HCT116 (cell line): ENCODE measurements at regions not wholly inside any gene's neighbourhood (a gene's known extent, or its start where the extent isn't known, plus 50 kb on each side); places are given as distances from the start of the nearest gene placed in this dataset.

Experiments used
- ELF1 ChIP-seq: IDR thresholded peaks from 2 replicates; pipeline ENCODE4 v1.6.1; 2012; ENCODE audit warnings: low read depth, borderline replicate concordance
- MAX ChIP-seq: IDR thresholded peaks from 2 replicates; pipeline ENCODE4 v1.6.1; 2012
- POLR2A ChIP-seq: IDR thresholded peaks from 2 replicates; pipeline ENCODE4 v1.7.0; 2011; ENCODE audit warnings: borderline replicate concordance; ENCODE audit not compliant: insufficient read depth, insufficient read length; ENCODE audit errors: extremely low read depth
- RAD21 ChIP-seq: IDR thresholded peaks from 2 replicates; pipeline ENCODE4 v1.6.1; 2012; ENCODE audit warnings: low read depth, mild to moderate bottlenecking
- SIN3A ChIP-seq: IDR thresholded peaks from 2 replicates; pipeline ENCODE4 v1.6.1; 2012; ENCODE audit warnings: low read depth
- SP1 ChIP-seq: IDR thresholded peaks from 2 replicates; pipeline ENCODE4 v1.6.1; 2012; ENCODE audit warnings: low read depth
- SRF ChIP-seq: IDR thresholded peaks from 2 replicates; pipeline ENCODE4 v1.6.1; 2012; ENCODE audit warnings: low read depth
- ZBTB33 ChIP-seq: IDR thresholded peaks from 2 replicates; pipeline ENCODE4 v1.6.1; 2011; ENCODE audit warnings: mild to moderate bottlenecking, low read length, moderate library complexity; ENCODE audit not compliant: insufficient replicate concordance; ENCODE audit errors: extremely low read depth
- ZNF274 ChIP-seq: fragments of 200-500 bp; sonication (Bioruptor generic); IDR thresholded peaks from 2 replicates; pipeline ENCODE4 v1.6.1; 2014; ENCODE audit warnings: mild to moderate bottlenecking, low read depth, low read length, inconsistent platforms

- TF ChIP-seq SIN3A (no peak), SRF (no peak), ELF1 (no peak), ZNF274 (no peak), ZBTB33 (no peak), SP1 (no peak), POLR2A (no peak), MAX (no peak), RAD21 (no peak)
Measured at GRCh38 chr5:15209053-15209762, 290.8 kb upstream of the FBXL7 start.
